Smooth muscle cell (in vitro differentiated cells): ENCODE measurements at regions not wholly inside any gene's neighbourhood (a gene's known extent, or its start where the extent isn't known, plus 50 kb on each side); places are given as distances from the start of the nearest gene placed in this dataset.

Experiments
- DNase-seq: peaks from one replicate; lab custom pipeline; 2025; ENCODE audit not compliant: unreplicated experiment; lab: John Stamatoyannopoulos, UW
- H2AFZ ChIP-seq: fragments of 200-600 bp; sonication (generic); 2 replicates; pipeline ENCODE4 v1.6.0; 2016; ENCODE audit warnings: antibody characterized with exemption, low read depth, mild to moderate bottlenecking
- H3F3A ChIP-seq: fragments of 200-600 bp; sonication (generic); 2 replicates; pipeline ENCODE4 v1.6.0; 2017; ENCODE audit warnings: antibody characterized with exemption, low read depth
- H3K27ac ChIP-seq: fragments of 200-600 bp; sonication (generic); 2 replicates; pipeline ENCODE4 v1.5.1; 2016; ENCODE audit warnings: low read depth, mild to moderate bottlenecking
- H3K27me3 ChIP-seq: fragments of 200-600 bp; sonication (generic); 2 replicates; pipeline ENCODE4 v1.6.1; 2016; ENCODE audit warnings: low read depth, mild to moderate bottlenecking
- H3K36me3 ChIP-seq: fragments of 200-600 bp; sonication (generic); 2 replicates; pipeline ENCODE4 v1.5.1; 2016; ENCODE audit warnings: low read depth
- H3K4me1 ChIP-seq: fragments of 200-600 bp; sonication (generic); 2 replicates; pipeline ENCODE4 v1.5.1; 2016; ENCODE audit warnings: low read depth
- H3K4me2 ChIP-seq: fragments of 200-600 bp; sonication (generic); 2 replicates; pipeline ENCODE4 v1.6.0; 2016; ENCODE audit warnings: mild to moderate bottlenecking
- H3K4me3 ChIP-seq: fragments of 200-600 bp; sonication (generic); 2 replicates; pipeline ENCODE4 v1.5.1; 2016; ENCODE audit warnings: mild to moderate bottlenecking
- H3K79me2 ChIP-seq: fragments of 200-600 bp; sonication (generic); 2 replicates; pipeline ENCODE4 v1.6.0; 2016; ENCODE audit warnings: low read depth, mild to moderate bottlenecking
- H3K9ac ChIP-seq: fragments of 200-600 bp; sonication (generic); 2 replicates; pipeline ENCODE4 v1.6.0; 2016; ENCODE audit warnings: low read depth
- H3K9me3 ChIP-seq: fragments of 200-600 bp; sonication (generic); replicated peaks from 2 replicates; pipeline ENCODE4 v1.5.1; 2016; ENCODE audit warnings: low read depth
- H4K20me1 ChIP-seq: fragments of 200-600 bp; sonication (generic); 2 replicates; pipeline ENCODE4 v1.6.0; 2016; ENCODE audit warnings: low read depth
- CTCF ChIP-seq: fragments of 200-600 bp; sonication (generic); IDR thresholded peaks from 2 replicates; pipeline ENCODE4 v1.5.1; 2017; ENCODE audit warnings: borderline replicate concordance, mild to moderate bottlenecking, antibody characterized with exemption; ENCODE audit not compliant: insufficient read depth, poor library complexity, severe bottlenecking
- WGBS: methylation state at CpG from one replicate; pipeline ENCODE4 v1.1.7; 2016; ENCODE audit warnings: low lambda C conversion rate; 5-methylcytosine and 5-hydroxymethylcytosine counted together

DNA sequence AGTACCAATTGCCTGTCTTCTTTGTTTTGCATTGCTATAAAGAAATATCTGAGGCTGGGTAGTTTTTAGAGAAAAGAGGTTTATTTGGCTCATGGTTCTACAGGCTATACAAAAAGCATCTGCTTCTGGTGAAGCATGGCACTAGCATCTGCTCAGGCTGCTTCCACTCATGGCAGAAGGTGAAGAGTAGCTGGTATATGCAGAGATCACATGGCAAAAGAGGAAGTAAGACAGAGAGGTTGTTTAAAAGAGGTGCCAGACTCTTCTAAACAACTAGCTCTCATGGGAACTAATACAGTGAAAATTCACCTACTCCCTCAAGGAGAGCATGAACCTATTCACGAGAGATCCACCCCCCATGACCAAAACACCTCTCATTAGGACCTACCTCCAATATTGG is 56.7 kb upstream of the GUCA2B start:
- Histone ChIP-seq H3K4me1 (no peaks in the 10 kb centered on the region), H3K27ac (no peak overlapping the region), H3K27me3 (peaks cover 11% of the 10 kb centered on the region), H3F3A (no peaks in the 10 kb centered on the region), H4K20me1 (no peaks in the 10 kb centered on the region), H3K4me3 (no peak overlapping the region), H3K9me3 (no peaks in the 10 kb centered on the region), H3K79me2 (no peaks in the 10 kb centered on the region), H3K9ac (no peak overlapping the region), H3K4me2 (no peak overlapping the region), H3K36me3 (no peaks in the 10 kb centered on the region), H2AFZ (no peak overlapping the region)
- 78% methylated on average over 1 of the region's 1 CpG for WGBS
- no peak for DNase-seq
- no peak for TF ChIP-seq CTCF

- Histone ChIP-seq H3K27ac (no peak overlapping the region), H2AFZ (no peak overlapping the region), H3K79me2 (no peaks in the 10 kb centered on the region), H3K4me1 (peaks cover 11% of the 10 kb centered on the region), H3K4me2 (no peak overlapping the region), H4K20me1 (no peaks in the 10 kb centered on the region), H3K9me3 (peaks cover 5% of the 10 kb centered on the region), H3K27me3 (no peaks in the 10 kb centered on the region), H3K9ac (no peak overlapping the region), H3K4me3 (no peak overlapping the region), H3F3A (no peaks in the 10 kb centered on the region), H3K36me3 (no peaks in the 10 kb centered on the region)
- no peak for DNase-seq
- WGBS = 70% methylated on average over 2 of the region's 2 CpGs
- TF ChIP-seq CTCF = no peak
These were observed 64.0 kb upstream of the GUCA2B start for GRCh38 chr1:42089246-42089645.

- H3K27me3 ChIP-seq = no peaks in the 10 kb centered on the region
- no peak overlapping the region for H3K9ac ChIP-seq
- peaks cover 11% of the 10 kb centered on the region for H3K4me1 ChIP-seq
- no peaks in the 10 kb centered on the region for H3F3A ChIP-seq
- peaks cover 5% of the 10 kb centered on the region for H3K9me3 ChIP-seq
- DNase-seq = no peak
- no peak overlapping the region for H2AFZ ChIP-seq
- H3K36me3 ChIP-seq = no peaks in the 10 kb centered on the region
- no peak for TF ChIP-seq CTCF
- H4K20me1 ChIP-seq = no peaks in the 10 kb centered on the region
- H3K27ac ChIP-seq = no peak overlapping the region
- H3K79me2 ChIP-seq = no peaks in the 10 kb centered on the region
- no peak overlapping the region for H3K4me2 ChIP-seq
- H3K4me3 ChIP-seq = no peak overlapping the region
These were observed 67.1 kb upstream of the GUCA2B start for GRCh38 chr1:42086146-42086545.

DNA sequence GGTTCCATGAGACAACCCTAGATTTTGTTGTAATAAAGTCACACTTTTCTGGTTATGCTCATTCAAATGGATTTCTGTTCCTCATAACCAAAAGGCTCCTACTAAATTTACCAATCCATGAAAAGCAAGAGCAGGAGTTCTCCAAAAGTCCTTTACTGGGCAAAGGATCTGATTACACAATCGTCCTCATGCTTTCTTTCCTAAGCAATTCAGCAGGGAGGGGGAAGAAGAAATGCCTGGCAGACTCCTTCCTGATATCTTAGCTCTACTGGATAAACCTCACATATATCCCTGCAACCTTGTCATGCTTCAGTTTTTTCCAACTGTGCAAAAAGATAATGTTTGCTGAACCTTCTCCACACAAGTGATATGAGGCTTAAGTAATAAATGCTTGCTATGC is 67.6 kb upstream of the GUCA2B start:
- H3K4me1 ChIP-seq = peaks cover 11% of the 10 kb centered on the region
- no peaks in the 10 kb centered on the region for H3K36me3 ChIP-seq
- no peaks in the 10 kb centered on the region for H4K20me1 ChIP-seq
- no peak for TF ChIP-seq CTCF
- H3F3A ChIP-seq = no peaks in the 10 kb centered on the region
- H3K27ac ChIP-seq = no peak overlapping the region
- no peaks in the 10 kb centered on the region for H3K27me3 ChIP-seq
- WGBS = 52% methylated on average over 1 of the region's 1 CpG
- H2AFZ ChIP-seq = peak overlapping the region; percentile 40
- H3K9me3 ChIP-seq = peaks cover 5% of the 10 kb centered on the region
- H3K79me2 ChIP-seq = no peaks in the 10 kb centered on the region
- no peak for DNase-seq
- no peak overlapping the region for H3K4me3 ChIP-seq
- no peak overlapping the region for H3K9ac ChIP-seq
- peak overlapping the region; percentile 42 for H3K4me2 ChIP-seq
